CD14-positive monocyte (primary cell): ENCODE measurements at regions not wholly inside any gene's neighbourhood (a gene's known extent, or its start where the extent isn't known, plus 50 kb on each side); places are given as distances from the start of the nearest gene placed in this dataset.
A peak's percentile ranks its signal among the peaks of the same experiment; 100 is the strongest.
"Not testable (repeated sequence)": the region's sequence is repeated elsewhere in the genome, so short reads cannot be mapped to it uniquely, and the experiment has no call there.

Experiments
- DNase-seq, 3 donors: peaks; one replicate each; pipeline ENCODE4 v3.0.0-alpha.2; 2011 to 2022
- H2AFZ ChIP-seq: 2 replicates; pipeline ENCODE4 v1.6.0; 2012; ENCODE audit warnings: mild to moderate bottlenecking, low read depth, low read length, inconsistent platforms; ENCODE audit not compliant: insufficient read depth, poor library complexity, severe bottlenecking
- H3K27ac ChIP-seq, 2 donors: 1 replicate in 1 of 2; 2 replicates in 1 of 2; pipeline ENCODE4 v1.5.1; 2012 to 2013; ENCODE audit warnings: low read length in 2 of 2, control low read depth in 1 of 2, inconsistent platforms in 1 of 2, low read depth in 1 of 2, mild to moderate bottlenecking in 1 of 2
- H3K27me3 ChIP-seq, 2 donors: one replicate each; pipeline versions ENCODE4 v1.6.0 to v1.6.1; 2011 to 2013; ENCODE audit warnings: low read length in 2 of 2; ENCODE audit not compliant: control insufficient read depth in 2 of 2, insufficient read depth in 2 of 2
- H3K36me3 ChIP-seq, 2 donors: replicated peaks in 1 of 2; 1 replicate in 1 of 2; 2 replicates in 1 of 2; pipeline versions ENCODE4 v1.5.1 to v1.6.1; 2012 to 2013; ENCODE audit warnings: low read length in 2 of 2, control low read depth in 1 of 2, inconsistent platforms in 1 of 2, mild to moderate bottlenecking in 1 of 2; ENCODE audit not compliant: insufficient read depth in 2 of 2, control insufficient read depth in 1 of 2
- H3K4me1 ChIP-seq, 2 donors: 1 replicate in 1 of 2; 2 replicates in 1 of 2; pipeline versions ENCODE4 v1.5.1 to v1.6.1; 2012 to 2013; ENCODE audit warnings: low read length in 2 of 2, control low read depth in 1 of 2, inconsistent platforms in 1 of 2, mild to moderate bottlenecking in 1 of 2, moderate library complexity in 1 of 2; ENCODE audit not compliant: insufficient read depth in 2 of 2, control insufficient read depth in 1 of 2
- H3K4me2 ChIP-seq: replicated peaks from 2 replicates; pipeline ENCODE3; 2012; ENCODE audit warnings: low read length, moderate library complexity, mild to moderate bottlenecking; ENCODE audit not compliant: poor library complexity, severe bottlenecking; ENCODE audit errors: extremely low read depth
- H3K4me3 ChIP-seq, 3 experiments: fragments of 200-600 bp in 1 of 3; sonication (generic) in 1 of 3; replicated peaks in 1 of 3; 1 replicate in 2 of 3; 2 replicates in 1 of 3; pipeline ENCODE4 v1.5.1; 2011 to 2013; ENCODE audit warnings: low read length in 3 of 3, mild to moderate bottlenecking in 3 of 3, control low read depth in 2 of 3, low read depth in 2 of 3, inconsistent platforms in 1 of 3, moderate library complexity in 1 of 3
- H3K79me2 ChIP-seq: 2 replicates; pipeline ENCODE4 v1.6.0; 2012; ENCODE audit warnings: mild to moderate bottlenecking, control low read depth, inconsistent platforms, low read length, moderate library complexity; ENCODE audit not compliant: insufficient read depth
- H3K9ac ChIP-seq: 2 replicates; pipeline ENCODE4 v1.6.0; 2017; ENCODE audit warnings: low read length, mild to moderate bottlenecking; ENCODE audit not compliant: insufficient read depth, poor library complexity, severe bottlenecking
- H3K9me3 ChIP-seq, 2 donors: replicated peaks in 1 of 2; 1 replicate in 1 of 2; 2 replicates in 1 of 2; pipeline versions ENCODE4 v1.5.1 to v1.6.1; 2012 to 2013; ENCODE audit warnings: low read length in 2 of 2, control low read depth in 1 of 2; ENCODE audit not compliant: control insufficient read depth in 1 of 2, insufficient read depth in 1 of 2
- H4K20me1 ChIP-seq: 2 replicates; pipeline ENCODE4 v1.6.0; 2012; ENCODE audit warnings: mild to moderate bottlenecking, low read length, control low read depth, moderate library complexity; ENCODE audit not compliant: insufficient read depth
- H3K27ac Mint-ChIP-seq, 7 donors: one replicate each; pipeline ENCODE4 v1.8.0; 2020; ENCODE audit warnings: mild to moderate bottlenecking in 7 of 7, mixed read lengths in 7 of 7, moderate library complexity in 6 of 7, inconsistent platforms in 2 of 7
- H3K27me3 Mint-ChIP-seq, 3 donors: one replicate each; pipeline ENCODE4 v1.8.0; 2021 to 2022; ENCODE audit warnings: low read depth in 3 of 3, mild to moderate bottlenecking in 3 of 3, mixed read lengths in 3 of 3, moderate library complexity in 3 of 3, inconsistent platforms in 1 of 3
- H3K36me3 Mint-ChIP-seq, 2 donors: one replicate each; pipeline ENCODE4 v1.8.0; 2020; ENCODE audit warnings: mixed read lengths in 2 of 2, inconsistent platforms in 1 of 2, mild to moderate bottlenecking in 1 of 2
- H3K4me1 Mint-ChIP-seq: one replicate; pipeline ENCODE4 v1.8.0; 2020; ENCODE audit warnings: mild to moderate bottlenecking, mixed read lengths
- H3K4me3 Mint-ChIP-seq, 2 donors: one replicate each; pipeline ENCODE4 v1.8.0; 2020; ENCODE audit warnings: mild to moderate bottlenecking in 2 of 2, mixed read lengths in 2 of 2, moderate library complexity in 1 of 2
- H3K9me3 Mint-ChIP-seq, 7 donors: one replicate each; pipeline ENCODE4 v1.8.0; 2020 to 2022; ENCODE audit warnings: mixed read lengths in 7 of 7, mild to moderate bottlenecking in 6 of 7, moderate library complexity in 6 of 7, inconsistent platforms in 2 of 7
- CTCF ChIP-seq: fragments of 200-600 bp; IDR thresholded peaks from one replicate; pipeline ENCODE4 v1.8.0; 2022; ENCODE audit warnings: antibody characterized with exemption, mild to moderate bottlenecking
- WGBS: methylation state at CpG from one replicate; pipeline ENCODE4 v1.1.5; 2013; ENCODE audit warnings: missing lambda C conversion rate; ENCODE audit not compliant: insufficient coverage; 5-methylcytosine and 5-hydroxymethylcytosine counted together
- intact Hi-C, 2 donors: fragments of 100-400 bp; cut with micrococcal nuclease; formaldehyde crosslinking; loops; one replicate each; pipeline versions ENCODE4 v1.15.0 to v1.15.1; 2023

GRCh38 chr2:44087036-44087713 is 81.5 kb upstream of the PPM1B start:
- H3K27ac Mint-ChIP-seq = peak overlapping the region; percentile 54 to 90 (median 77)
- Histone ChIP-seq H3K4me1 (peaks cover 8 to 9% of the 10 kb centered on the region in 2 donors), H2AFZ (peak overlapping the region; percentile 77), H3K9ac (peak overlapping the region; percentile 37), H3K36me3 (no peaks in the 10 kb centered on the region), H3K27ac (peak overlapping the region in 1 of 2 donors; percentile 63), H4K20me1 (no peaks in the 10 kb centered on the region), H3K4me2 (peak overlapping the region; percentile 69), H3K27me3 (no peaks in the 10 kb centered on the region), H3K4me3 (peak overlapping the region; percentile 22 to 75 (median 32)), H3K9me3 (no peaks in the 10 kb centered on the region), H3K79me2 (no peaks in the 10 kb centered on the region)
- H3K36me3 Mint-ChIP-seq = no peaks in the 10 kb centered on the region
- peaks cover 0 to 5% (median 2%) of the 10 kb centered on the region in 3 donors for H3K27me3 Mint-ChIP-seq
- no peaks in the 10 kb centered on the region for H3K9me3 Mint-ChIP-seq
- WGBS = 15% methylated on average over 26 of the region's 29 CpGs
- DNase-seq = peak; percentile 79 to 84 (median 83)
- peaks cover 27% of the 10 kb centered on the region for H3K4me1 Mint-ChIP-seq
- TF ChIP-seq CTCF = peak; percentile 93
- H3K4me3 Mint-ChIP-seq = peak overlapping the region; percentile 64 to 81
- intact Hi-C loops = loop anchor here in 1 of 2 donors (5.0 to 10.0 kb wide), 2 partner anchors 80 to 258 kb away; partner anchors contain the start of gene PPM1B

DNA sequence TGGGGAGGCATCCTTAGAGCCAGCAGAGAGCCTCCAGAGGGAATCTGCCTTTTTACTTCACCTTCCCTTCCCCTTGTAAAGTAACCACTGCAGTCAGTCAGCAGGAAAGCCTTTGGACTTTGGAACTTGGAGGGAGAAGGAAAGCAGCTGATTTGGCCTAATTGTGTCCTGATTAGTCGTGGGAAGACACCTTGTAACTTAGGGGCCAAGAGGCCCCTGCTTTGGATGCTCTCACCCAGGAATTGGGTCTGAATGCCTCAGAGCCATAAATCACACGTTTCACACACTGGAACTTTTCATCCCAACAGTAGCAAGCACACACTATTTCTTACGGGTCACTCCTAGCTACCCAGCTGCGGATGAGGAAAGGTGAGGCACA is 81.0 kb upstream of the PPM1B start:
- Mint-ChIP-seq H3K27me3 (peaks cover 0 to 7% (median 2%) of the 10 kb centered on the region in 3 donors), H3K36me3 (no peaks in the 10 kb centered on the region), H3K4me3 (peak overlapping the region; percentile 64 to 81), H3K27ac (peak overlapping the region in 6 of 7 donors; percentile 8 to 90 (median 71)), H3K4me1 (peaks cover 27% of the 10 kb centered on the region), H3K9me3 (no peaks in the 10 kb centered on the region)
- Histone ChIP-seq H2AFZ (peak overlapping the region; percentile 77), H3K4me1 (peaks cover 8 to 9% of the 10 kb centered on the region in 2 donors), H3K79me2 (no peaks in the 10 kb centered on the region), H3K27ac (peak overlapping the region in 1 of 2 donors; percentile 63), H3K27me3 (no peaks in the 10 kb centered on the region), H3K36me3 (no peaks in the 10 kb centered on the region), H3K4me3 (peak overlapping the region; percentile 22 to 75 (median 32)), H3K9ac (peak overlapping the region; percentile 37), H3K9me3 (no peaks in the 10 kb centered on the region), H3K4me2 (peak overlapping the region; percentile 69), H4K20me1 (no peaks in the 10 kb centered on the region)
- 0% methylated on average over 1 of the region's 4 CpGs for WGBS
- TF ChIP-seq CTCF = no peak
- intact Hi-C loops = loop anchor here in 1 of 2 donors (5.0 to 10.0 kb wide), 2 partner anchors 80 to 257 kb away; partner anchors contain the start of gene PPM1B
- DNase-seq = no peak

DNA sequence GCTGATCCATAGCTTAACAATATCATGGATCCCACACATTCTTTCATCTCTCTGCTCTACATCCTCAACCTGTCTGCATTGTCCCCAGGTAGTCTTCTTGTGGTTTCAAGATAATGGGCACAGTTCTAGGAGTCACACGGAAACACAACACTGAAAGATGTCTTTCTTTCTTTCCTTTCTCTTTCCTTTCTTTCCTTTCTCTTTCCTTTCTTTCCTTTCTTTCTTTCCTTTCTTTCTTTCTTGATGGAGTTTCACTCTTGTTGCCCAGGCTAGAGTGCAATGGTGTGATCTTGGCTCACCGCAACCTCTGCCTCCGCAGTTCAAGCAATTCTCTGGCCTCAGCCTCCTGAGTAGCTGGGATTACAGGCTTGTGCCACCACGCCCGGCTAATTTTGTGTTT is 76.2 kb upstream of the PPM1B start:
- H3K4me3 Mint-ChIP-seq, H3K4me3 ChIP-seq, H2AFZ ChIP-seq, H3K27me3 Mint-ChIP-seq, H3K9ac ChIP-seq, H3K27ac Mint-ChIP-seq, H3K36me3 ChIP-seq, H3K79me2 ChIP-seq, DNase-seq, H3K9me3 Mint-ChIP-seq, H3K27me3 ChIP-seq, H4K20me1 ChIP-seq, H3K4me1 ChIP-seq, H3K4me2 ChIP-seq, H3K27ac ChIP-seq, H3K36me3 Mint-ChIP-seq, H3K9me3 ChIP-seq: not testable (repeated sequence)
- H3K4me1 Mint-ChIP-seq = peaks cover 15% of the 10 kb centered on the region
- intact Hi-C loops = loop anchor here in 1 of 2 donors (5.0 kb wide), 1 partner anchor 35 kb away; no protein-coding TSS in a partner anchor
- WGBS = no CpG with 5 or more reads among the region's 5 CpGs
